Osteoblast (primary cell): ENCODE measurements at regions not wholly inside any gene's neighbourhood (a gene's known extent, or its start where the extent isn't known, plus 50 kb on each side); places are given as distances from the start of the nearest gene placed in this dataset.

ENCODE experiments used
- DNase-seq: peaks from one replicate; pipeline ENCODE4 v3.0.0; 2011; ENCODE audit warnings: low spot score, mixed read lengths; ENCODE audit not compliant: insufficient read length; ENCODE audit errors: missing footprints
- H2AFZ ChIP-seq: 2 replicates; pipeline ENCODE4 v1.6.0; 2011; ENCODE audit warnings: mild to moderate bottlenecking, low read length
- H3K27ac ChIP-seq: 2 replicates; pipeline ENCODE4 v1.5.1; 2011; ENCODE audit warnings: mild to moderate bottlenecking, low read depth, low read length, moderate library complexity
- H3K27me3 ChIP-seq: 2 replicates; pipeline ENCODE4 v1.6.0; 2012; ENCODE audit warnings: mild to moderate bottlenecking, control low read depth, inconsistent platforms, low read length, moderate library complexity; ENCODE audit not compliant: insufficient read depth
- H3K36me3 ChIP-seq: 2 replicates; pipeline ENCODE4 v1.5.1; 2011; ENCODE audit warnings: mild to moderate bottlenecking, low read length, control low read depth, moderate library complexity; ENCODE audit not compliant: insufficient read depth
- H3K4me1 ChIP-seq: 2 replicates; pipeline ENCODE4 v1.5.1; 2011; ENCODE audit warnings: mild to moderate bottlenecking, low read length, control low read depth, moderate library complexity; ENCODE audit not compliant: insufficient read depth
- H3K4me2 ChIP-seq: 2 replicates; pipeline ENCODE4 v1.6.0; 2011; ENCODE audit warnings: mild to moderate bottlenecking, low read length; ENCODE audit not compliant: insufficient read depth
- H3K4me3 ChIP-seq: fragments of 200-600 bp; sonication (generic); 3 replicates; pipeline ENCODE4 v1.5.1; 2012; ENCODE audit warnings: mild to moderate bottlenecking, low read length, inconsistent platforms; ENCODE audit not compliant: insufficient read depth
- H3K79me2 ChIP-seq: 2 replicates; pipeline ENCODE4 v1.6.0; 2012; ENCODE audit warnings: mild to moderate bottlenecking, low read length, control low read depth, inconsistent platforms; ENCODE audit not compliant: insufficient read depth
- H3K9me3 ChIP-seq: 2 replicates; pipeline ENCODE4 v1.5.1; 2011; ENCODE audit warnings: low read depth, low read length, control low read depth
- H4K20me1 ChIP-seq: 2 replicates; pipeline ENCODE4 v1.6.0; 2012; ENCODE audit warnings: mild to moderate bottlenecking, low read length, control low read depth; ENCODE audit not compliant: insufficient read depth
- CTCF ChIP-seq: IDR thresholded peaks from 2 replicates; pipeline ENCODE4 v1.5.1; 2011; ENCODE audit warnings: mild to moderate bottlenecking, low read depth, low read length, moderate library complexity; ENCODE audit errors: extremely low read depth

- no peak for DNase-seq
- Histone ChIP-seq H3K27ac (no peak overlapping the region), H3K79me2 (no peaks in the 10 kb centered on the region), H4K20me1 (no peaks in the 10 kb centered on the region), H2AFZ (no peak overlapping the region), H3K4me1 (no peaks in the 10 kb centered on the region), H3K27me3 (no peaks in the 10 kb centered on the region), H3K9me3 (no peaks in the 10 kb centered on the region), H3K4me3 (no peak overlapping the region), H3K36me3 (no peaks in the 10 kb centered on the region), H3K4me2 (no peak overlapping the region)
- TF ChIP-seq CTCF, result no peak
Observed at GRCh38 chr16:13471036-13471435, 448.9 kb upstream of the ERCC4 start.

GRCh38 chr16:13478991-13479390 lies 441.0 kb upstream of the ERCC4 start:
- TF ChIP-seq CTCF, result no peak
- Histone ChIP-seq H2AFZ (no peak overlapping the region), H3K27me3 (no peaks in the 10 kb centered on the region), H3K79me2 (no peaks in the 10 kb centered on the region), H3K4me2 (no peak overlapping the region), H3K27ac (no peak overlapping the region), H3K9me3 (no peaks in the 10 kb centered on the region), H3K36me3 (no peaks in the 10 kb centered on the region), H3K4me3 (no peak overlapping the region), H4K20me1 (no peaks in the 10 kb centered on the region), H3K4me1 (no peaks in the 10 kb centered on the region)
- DNase-seq, result no peak

- H4K20me1 ChIP-seq, result no peaks in the 10 kb centered on the region
- H3K27ac ChIP-seq, result no peak overlapping the region
- H3K4me3 ChIP-seq, result no peak overlapping the region
- H3K27me3 ChIP-seq, result no peaks in the 10 kb centered on the region
- no peak overlapping the region for H2AFZ ChIP-seq
- H3K4me1 ChIP-seq, result no peaks in the 10 kb centered on the region
- H3K36me3 ChIP-seq, result no peaks in the 10 kb centered on the region
- H3K79me2 ChIP-seq, result no peaks in the 10 kb centered on the region
- DNase-seq, result no peak
- TF ChIP-seq CTCF, result no peak
- no peak overlapping the region for H3K4me2 ChIP-seq
- H3K9me3 ChIP-seq, result no peaks in the 10 kb centered on the region
Observed at GRCh38 chr16:13479549-13479948, 440.4 kb upstream of the ERCC4 start.

GRCh38 chr16:13480801-13481200 lies 439.2 kb upstream of the ERCC4 start:
- Histone ChIP-seq H3K27ac (no peak overlapping the region), H3K27me3 (no peaks in the 10 kb centered on the region), H3K4me3 (no peak overlapping the region), H2AFZ (no peak overlapping the region), H3K4me2 (no peak overlapping the region), H3K79me2 (no peaks in the 10 kb centered on the region), H3K36me3 (no peaks in the 10 kb centered on the region), H3K4me1 (no peaks in the 10 kb centered on the region), H3K9me3 (no peaks in the 10 kb centered on the region), H4K20me1 (no peaks in the 10 kb centered on the region)
- no peak for TF ChIP-seq CTCF
- DNase-seq, result no peak
